GM18873 (cell line): ENCODE measurements at regions not wholly inside any gene's neighbourhood (a gene's known extent, or its start where the extent isn't known, plus 50 kb on each side); places are given as distances from the start of the nearest gene placed in this dataset.

ENCODE experiments used
- ATAC-seq: cut with Tn5 transposase; IDR thresholded peaks from one replicate; pipeline ENCODE4 v1.9.1; 2021; ENCODE audit warnings: mild to moderate bottlenecking, moderate library complexity, moderate number of reproducible peaks; ENCODE audit not compliant: unreplicated experiment, low FRiP score

- ATAC-seq, result no peak
Observed at GRCh38 chr3:67278015-67278618, 280.0 kb downstream of the KBTBD8 start.

GRCh38 chr3:67286586-67286985 lies 288.5 kb downstream of the KBTBD8 start:
- ATAC-seq, result no peak

GRCh38 chr3:67288466-67289106 lies 290.5 kb downstream of the KBTBD8 start:
- no peak for ATAC-seq

- no peak for ATAC-seq
Observed at GRCh38 chr3:67289626-67290025, 291.5 kb downstream of the KBTBD8 start.

- no peak for ATAC-seq
Observed at GRCh38 chr3:67290438-67290837, 292.3 kb downstream of the KBTBD8 start.

- no peak for ATAC-seq
Observed at GRCh38 chr3:67291287-67292252, 293.5 kb downstream of the KBTBD8 start.

GRCh38 chr3:67292356-67293121 lies 294.4 kb downstream of the KBTBD8 start:
- ATAC-seq, result no peak

- no peak for ATAC-seq
Observed at GRCh38 chr3:67294341-67294740, 296.2 kb downstream of the KBTBD8 start.

GRCh38 chr3:67296039-67296892 lies 298.2 kb downstream of the KBTBD8 start:
- ATAC-seq, result no peak

GRCh38 chr3:67297715-67298475 lies 299.8 kb downstream of the KBTBD8 start:
- ATAC-seq, result no peak

GRCh38 chr3:67301556-67301955 lies 303.4 kb downstream of the KBTBD8 start:
- no peak for ATAC-seq

- ATAC-seq, result no peak
Observed at GRCh38 chr3:67302489-67302888, 304.4 kb downstream of the KBTBD8 start.

GRCh38 chr3:67305160-67305559 lies 307.1 kb downstream of the KBTBD8 start:
- ATAC-seq, result no peak

- ATAC-seq, result no peak
Observed at GRCh38 chr3:67305922-67306321, 307.8 kb downstream of the KBTBD8 start.

GRCh38 chr3:67311440-67311839 lies 313.3 kb downstream of the KBTBD8 start:
- no peak for ATAC-seq

GRCh38 chr3:67312155-67312554 lies 314.0 kb downstream of the KBTBD8 start:
- no peak for ATAC-seq

- ATAC-seq, result no peak
Observed at GRCh38 chr3:67318162-67318561, 320.1 kb downstream of the KBTBD8 start.

GRCh38 chr3:67324554-67324953 lies 326.4 kb downstream of the KBTBD8 start:
- no peak for ATAC-seq
